ENCODE measurements at regions not wholly inside any gene's neighbourhood (a gene's known extent, or its start where the extent isn't known, plus 50 kb on each side); places are given as distances from the start of the nearest gene placed in this dataset.

DNA sequence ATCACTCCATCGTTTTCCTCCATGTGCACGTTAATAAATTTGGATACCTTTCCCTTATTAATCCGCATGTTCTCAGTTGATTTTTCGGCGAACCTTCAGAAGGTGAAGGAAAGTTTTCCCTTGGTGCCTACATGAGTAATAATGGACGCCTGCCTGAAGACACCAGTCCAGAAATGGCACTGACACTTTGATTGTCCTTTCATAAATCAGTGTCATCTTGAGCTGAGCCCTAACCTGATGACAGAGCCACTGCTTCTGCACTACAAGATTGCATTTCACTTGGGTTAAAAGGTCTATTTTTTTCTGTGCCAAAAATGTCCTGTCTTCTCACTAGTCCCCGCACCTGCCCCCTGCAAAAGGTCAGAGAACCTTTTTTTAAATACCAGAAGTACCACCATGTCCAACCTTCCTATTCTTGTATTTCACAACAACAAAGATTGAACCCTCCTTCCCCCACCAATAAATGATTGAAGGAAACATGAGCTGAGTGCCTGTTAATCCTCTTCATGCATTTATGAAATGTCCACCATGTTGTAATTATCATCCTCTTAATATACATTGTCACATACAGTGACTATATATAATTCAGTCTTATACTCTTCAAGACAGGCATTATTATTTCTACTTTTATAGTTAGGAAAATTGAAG is 219.9 kb upstream of the UBASH3B start:
- Histone ChIP-seq H3K9me3 (no peaks in the 10 kb centered on the region), H3K27me3 (peaks cover 0 to 20% (median 0%) of the 10 kb centered on the region in 4 donors), H3K27ac (no peak overlapping the region), H3K4me3 (no peak overlapping the region), H3K36me3 (no peaks in the 10 kb centered on the region), H3K4me1 (peaks cover 0 to 11% (median 3%) of the 10 kb centered on the region in 3 donors)
- no peak for DNase-seq
- 69 to 89% methylated on average over 5 to 7 of the region's 7 CpGs for WGBS, 2 donors
- intact Hi-C loops (cut with DNase I): no loop called here
- no peak for TF ChIP-seq POLR2A (IDR thresholded peaks at IDR 0.05)
- TF ChIP-seq, protein P1, sequence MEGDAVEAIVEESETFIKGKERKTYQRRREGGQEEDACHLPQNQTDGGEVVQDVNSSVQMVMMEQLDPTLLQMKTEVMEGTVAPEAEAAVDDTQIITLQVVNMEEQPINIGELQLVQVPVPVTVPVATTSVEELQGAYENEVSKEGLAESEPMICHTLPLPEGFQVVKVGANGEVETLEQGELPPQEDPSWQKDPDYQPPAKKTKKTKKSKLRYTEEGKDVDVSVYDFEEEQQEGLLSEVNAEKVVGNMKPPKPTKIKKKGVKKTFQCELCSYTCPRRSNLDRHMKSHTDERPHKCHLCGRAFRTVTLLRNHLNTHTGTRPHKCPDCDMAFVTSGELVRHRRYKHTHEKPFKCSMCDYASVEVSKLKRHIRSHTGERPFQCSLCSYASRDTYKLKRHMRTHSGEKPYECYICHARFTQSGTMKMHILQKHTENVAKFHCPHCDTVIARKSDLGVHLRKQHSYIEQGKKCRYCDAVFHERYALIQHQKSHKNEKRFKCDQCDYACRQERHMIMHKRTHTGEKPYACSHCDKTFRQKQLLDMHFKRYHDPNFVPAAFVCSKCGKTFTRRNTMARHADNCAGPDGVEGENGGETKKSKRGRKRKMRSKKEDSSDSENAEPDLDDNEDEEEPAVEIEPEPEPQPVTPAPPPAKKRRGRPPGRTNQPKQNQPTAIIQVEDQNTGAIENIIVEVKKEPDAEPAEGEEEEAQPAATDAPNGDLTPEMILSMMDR (IDR thresholded peaks at IDR 0.05): no peak

DNA sequence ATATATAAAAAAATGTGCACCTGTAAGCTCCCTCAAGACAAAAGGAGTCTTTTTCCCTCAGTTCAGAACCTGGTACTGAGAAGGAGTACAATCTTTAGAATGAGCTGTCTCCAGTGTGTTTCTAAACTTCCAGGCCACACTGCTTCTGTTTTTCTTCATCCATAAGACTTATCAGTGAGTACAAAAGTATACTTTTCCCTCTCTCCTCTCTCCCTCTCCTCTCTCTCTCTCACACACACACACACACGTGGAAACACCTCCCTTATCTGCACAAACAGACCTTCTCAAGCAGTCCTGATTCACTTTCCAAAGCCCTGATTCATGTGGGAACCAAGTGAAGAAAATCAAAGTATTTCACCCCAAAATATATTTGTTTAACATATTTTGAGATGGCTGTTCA is 220.7 kb upstream of the UBASH3B start:
- peaks cover 0 to 3% (median 0%) of the 10 kb centered on the region in 3 donors for H3K4me1 ChIP-seq
- TF ChIP-seq, protein P1 (IDR thresholded peaks at IDR 0.05): no peak
- TF ChIP-seq POLR2A (IDR thresholded peaks at IDR 0.05): no peak
- no peak for DNase-seq
- intact Hi-C loops (cut with DNase I): no loop called here
- 13 to 31% methylated on average over 1 of the region's 1 CpG for WGBS, 2 donors
- no peaks in the 10 kb centered on the region for H3K9me3 ChIP-seq
- H3K4me3 ChIP-seq: no peak overlapping the region
- no peak overlapping the region for H3K27ac ChIP-seq
- H3K27me3 ChIP-seq: peaks cover 0 to 12% (median 0%) of the 10 kb centered on the region in 4 donors
- H3K36me3 ChIP-seq: no peaks in the 10 kb centered on the region

DNA sequence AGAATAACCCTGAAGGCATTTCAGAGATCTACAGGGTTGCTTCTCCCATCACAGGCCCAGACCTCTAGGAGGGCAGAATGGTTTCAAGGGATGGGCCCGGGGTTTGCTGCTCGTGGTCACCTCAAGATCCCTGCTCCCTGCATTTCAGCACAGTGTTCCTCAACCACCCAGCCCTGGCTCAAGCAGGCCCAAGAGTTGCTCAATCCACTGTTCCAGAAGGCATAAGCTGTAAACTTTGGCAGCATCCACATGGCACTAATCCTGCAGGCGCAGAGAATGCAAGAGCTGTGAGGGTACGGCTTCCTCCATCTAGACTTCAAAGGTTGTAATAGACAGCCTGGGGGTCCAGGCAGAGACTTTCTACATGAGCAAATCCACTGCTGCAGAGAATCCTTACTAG is 225.0 kb upstream of the UBASH3B start:
- 79 to 95% methylated on average over 3 to 4 of the region's 4 CpGs for WGBS, 2 donors
- DNase-seq: no peak
- no peaks in the 10 kb centered on the region for H3K9me3 ChIP-seq
- TF ChIP-seq, protein P1 (IDR thresholded peaks at IDR 0.05): no peak
- TF ChIP-seq POLR2A (IDR thresholded peaks at IDR 0.05): no peak
- H3K4me1 ChIP-seq: no peaks in the 10 kb centered on the region
- H3K4me3 ChIP-seq: no peak overlapping the region
- H3K27me3 ChIP-seq: no peaks in the 10 kb centered on the region
- intact Hi-C loops (cut with DNase I): no loop called here
- H3K27ac ChIP-seq: no peak overlapping the region
- H3K36me3 ChIP-seq: no peaks in the 10 kb centered on the region

DNA sequence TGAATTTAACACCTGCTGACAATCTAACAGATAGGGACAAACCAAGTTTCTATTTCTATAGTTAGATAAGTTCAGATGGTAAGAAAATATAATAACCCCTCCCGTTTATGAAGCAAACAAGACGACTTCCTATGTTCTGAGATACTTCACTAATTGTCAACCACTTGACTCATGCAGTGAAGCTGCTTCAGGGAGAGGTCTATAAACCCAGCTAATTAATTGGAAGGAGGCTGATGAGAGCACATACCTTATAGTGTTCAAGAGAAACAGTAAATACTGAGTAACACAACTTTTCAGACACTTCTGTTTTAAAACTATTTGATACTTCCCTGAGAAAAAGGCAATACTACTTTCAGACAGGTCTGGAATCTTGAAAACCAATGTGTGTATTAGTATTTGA is 229.4 kb upstream of the UBASH3B start:
- Histone ChIP-seq H3K27ac (no peak overlapping the region), H3K36me3 (no peaks in the 10 kb centered on the region), H3K4me1 (no peaks in the 10 kb centered on the region), H3K4me3 (no peak overlapping the region), H3K9me3 (no peaks in the 10 kb centered on the region), H3K27me3 (no peaks in the 10 kb centered on the region)
- no peak for TF ChIP-seq POLR2A (IDR thresholded peaks at IDR 0.05)
- TF ChIP-seq, protein P1 (IDR thresholded peaks at IDR 0.05): no peak
- WGBS, 2 donors: 73 to 75% methylated on average over 2 of the region's 2 CpGs
- intact Hi-C loops (cut with DNase I): no loop called here
- no peak for DNase-seq

DNA sequence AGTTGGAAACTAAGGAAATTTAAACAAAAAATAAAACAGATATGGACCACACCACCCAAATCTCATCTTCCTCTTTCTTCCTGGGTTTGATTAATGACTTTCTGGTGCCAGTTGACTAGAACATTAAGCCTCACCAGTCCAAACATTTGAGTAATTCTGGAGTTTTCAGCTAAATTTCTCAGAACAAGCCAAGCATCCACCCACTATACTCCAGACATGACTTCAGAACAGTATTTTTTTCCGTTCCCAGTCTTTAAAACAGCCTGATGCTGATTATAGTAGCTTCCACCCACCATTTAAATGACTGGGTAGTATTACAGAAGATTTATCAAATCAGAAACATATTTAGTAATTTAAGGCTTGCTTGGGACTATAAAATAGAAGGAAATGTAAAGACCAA is 230.9 kb upstream of the UBASH3B start:
- 27 to 75% methylated on average over 1 of the region's 1 CpG for WGBS, 2 donors
- TF ChIP-seq, protein P1 (IDR thresholded peaks at IDR 0.05): no peak
- no peak for TF ChIP-seq POLR2A (IDR thresholded peaks at IDR 0.05)

More for the DNA sequence above, 230.9 kb upstream of the UBASH3B start:
- intact Hi-C loops (cut with DNase I): no loop called here
- no peaks in the 10 kb centered on the region for H3K27me3 ChIP-seq
- H3K4me3 ChIP-seq: no peak overlapping the region
- no peak overlapping the region for H3K27ac ChIP-seq
- no peaks in the 10 kb centered on the region for H3K9me3 ChIP-seq
- H3K4me1 ChIP-seq: no peaks in the 10 kb centered on the region
- DNase-seq: no peak
- H3K36me3 ChIP-seq: no peaks in the 10 kb centered on the region
